ENCODE measurements at regions not wholly inside any gene's neighbourhood (a gene's known extent, or its start where the extent isn't known, plus 50 kb on each side); places are given as distances from the start of the nearest gene placed in this dataset.

GRCh38 chr9:105132606-105133005 is 111.8 kb upstream of the SLC44A1 start:
- no peak for TF ChIP-seq SUZ12 (IDR thresholded peaks at IDR 0.05; ENCODE audit: extremely low read depth, insufficient read depth, insufficient read length)
- no peak for TF ChIP-seq YY1 (IDR thresholded peaks at IDR 0.05; ENCODE audit: insufficient read depth, insufficient read length)

Data from NT2/D1 (cell line).